ENCODE measurements at regions not wholly inside any gene's neighbourhood (a gene's known extent, or its start where the extent isn't known, plus 50 kb on each side); places are given as distances from the start of the nearest gene placed in this dataset.

DNA sequence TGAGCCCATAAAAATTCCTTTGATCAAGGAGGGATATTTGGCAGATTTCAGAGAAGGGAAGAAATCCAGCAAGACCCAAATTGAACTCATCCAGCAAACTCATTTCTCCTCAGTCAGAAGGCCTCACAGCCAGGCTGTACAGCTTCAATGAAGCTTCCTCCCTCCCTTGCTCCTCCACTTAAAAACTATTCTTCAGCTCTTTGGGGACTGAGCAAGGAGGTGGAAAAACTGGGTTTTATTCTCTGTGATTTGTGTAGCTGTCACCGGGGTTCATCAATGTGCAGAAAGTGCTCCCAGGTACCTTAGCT, 158.7 kb upstream of the ZNF184 start:
- DNase-seq: no peak
- CTCF ChIA-PET: interaction anchor here (1.7 kb wide), 1 partner anchor 121 kb away, joined by 8 read pairs; no protein-coding TSS in a partner anchor
- intact Hi-C loops (cut with micrococcal nuclease; ENCODE audit: unreplicated experiment): loop anchor here (1.0 to 5.0 kb wide), 3 partner anchors 36 to 121 kb away; no protein-coding TSS in a partner anchor
- POLR2A ChIA-PET: interaction anchor here (1.0 to 1.1 kb wide), 3 partner anchors 14 to 454 kb away, joined by 3 read pairs; no protein-coding TSS in a partner anchor
- no peaks in the 10 kb centered on the region for H3K27me3 ChIP-seq (replicated peaks; ENCODE audit: control insufficient read depth, insufficient read depth, low read length)
- Mint-ChIP-seq H3K9me3 (ENCODE audit: unreplicated experiment) (peaks cover 18% of the 10 kb centered on the region), H3K4me1 (ENCODE audit: low read depth, unreplicated experiment) (no peaks in the 10 kb centered on the region), H3K27me3 (ENCODE audit: insufficient read depth, unreplicated experiment) (no peaks in the 10 kb centered on the region), H3K36me3 (ENCODE audit: insufficient read depth, unreplicated experiment) (peaks cover 13% of the 10 kb centered on the region), H3K4me3 (ENCODE audit: unreplicated experiment) (peak overlapping the region; percentile 90), H3K27ac (ENCODE audit: unreplicated experiment) (peak overlapping the region; percentile 88)
- TSS peak; percentile 100 for BruUV-seq (replicated peaks)
- TF ChIP-seq CTCF (IDR thresholded peaks at IDR 0.05; ENCODE audit: insufficient read depth in 1 of 2, low read depth in 1 of 2, low read length in 1 of 2, severe bottlenecking in 1 of 2, unreplicated experiment in 1 of 2): no peak
- H3K4me1 ChIP-seq: no peaks in the 10 kb centered on the region
- peak overlapping the region; percentile 51 for H3K4me3 ChIP-seq (ENCODE audit: low read depth, low read length)
- H3K9me3 ChIP-seq: 0 out of 2 replicates have a peak, but pooled peaks cover 3% of the 10 kb centered on the region
- no peaks in the 10 kb centered on the region for H3K36me3 ChIP-seq (ENCODE audit: control insufficient read depth, insufficient read depth, low read length)

DNA sequence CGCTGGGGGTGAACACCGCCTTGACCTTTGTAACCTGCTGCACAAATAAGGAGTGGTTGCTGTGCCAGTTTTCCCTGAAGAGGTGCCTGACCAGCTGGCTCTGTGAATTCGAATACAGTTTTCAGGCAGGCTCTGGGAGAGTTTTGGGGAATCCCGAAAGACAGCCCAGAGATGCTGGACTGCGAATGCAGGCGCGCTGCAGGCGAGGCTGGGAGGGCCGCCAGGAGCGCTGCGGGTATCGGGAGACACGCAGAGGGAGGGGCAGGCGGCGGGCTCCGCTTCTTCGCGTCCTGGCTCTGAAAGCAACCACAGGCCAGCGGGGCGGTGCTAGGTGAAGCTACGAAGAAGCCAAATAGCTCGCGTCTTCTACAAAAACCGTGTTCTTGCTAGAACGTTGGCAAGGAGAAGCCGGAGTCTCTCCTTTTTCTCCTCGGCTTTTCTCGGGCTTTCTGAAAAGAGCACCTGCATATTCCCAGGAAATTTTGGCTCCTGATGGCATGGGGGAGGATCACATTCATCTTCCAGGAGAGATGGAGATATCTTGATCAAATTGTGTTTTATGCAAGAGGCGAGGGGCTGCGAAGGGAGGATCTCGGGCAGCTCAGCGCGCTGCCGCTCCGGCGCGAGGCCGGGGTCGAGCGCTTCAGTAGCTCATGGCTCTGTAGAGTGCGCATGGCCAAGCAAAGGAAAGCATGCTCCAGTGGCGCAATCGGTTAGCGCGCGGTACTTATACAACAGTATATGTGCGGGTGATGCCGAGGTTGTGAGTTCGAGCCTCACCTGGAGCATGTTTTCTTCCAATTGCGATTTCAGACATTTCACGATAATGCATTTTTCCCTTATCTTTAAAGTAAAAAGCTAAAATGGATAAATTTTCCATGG, 158.1 kb upstream of the ZNF184 start:
- Histone ChIP-seq H3K27me3 (replicated peaks; ENCODE audit: control insufficient read depth, insufficient read depth, low read length) (no peaks in the 10 kb centered on the region), H3K36me3 (ENCODE audit: control insufficient read depth, insufficient read depth, low read length) (no peaks in the 10 kb centered on the region), H3K4me3 (ENCODE audit: low read depth, low read length) (peak overlapping the region; percentile 51), H3K9me3 (0 out of 2 replicates have a peak, but pooled peaks cover 3% of the 10 kb centered on the region), H3K4me1 (peaks cover 3% of the 10 kb centered on the region; the same call in 1 of the 2 replicates)
- BruUV-seq (replicated peaks): no TSS peak
- POLR2A ChIA-PET: interaction anchor here (0.6 to 1.1 kb wide), 4 partner anchors 14 to 484 kb away, joined by 3 to 9 read pairs (median 3); a partner anchor contains a TSS
- Mint-ChIP-seq H3K36me3 (ENCODE audit: insufficient read depth, unreplicated experiment) (peaks cover 13% of the 10 kb centered on the region), H3K4me1 (ENCODE audit: low read depth, unreplicated experiment) (no peaks in the 10 kb centered on the region), H3K4me3 (ENCODE audit: unreplicated experiment) (peak overlapping the region; percentile 90), H3K27me3 (ENCODE audit: insufficient read depth, unreplicated experiment) (no peaks in the 10 kb centered on the region), H3K27ac (ENCODE audit: unreplicated experiment) (peak overlapping the region; percentile 88), H3K9me3 (ENCODE audit: unreplicated experiment) (peaks cover 18% of the 10 kb centered on the region)
- DNase-seq: peak; percentile 80 to 82
- CTCF ChIA-PET: interaction anchor here (0.6 to 1.7 kb wide), 3 partner anchors 17 to 121 kb away, joined by 4 to 8 read pairs (median 5); no protein-coding TSS in a partner anchor
- intact Hi-C loops (cut with micrococcal nuclease; ENCODE audit: unreplicated experiment): loop anchor here (1.0 to 5.0 kb wide), 3 partner anchors 36 to 122 kb away; no protein-coding TSS in a partner anchor
- TF ChIP-seq CTCF (IDR thresholded peaks at IDR 0.05; ENCODE audit: insufficient read depth in 1 of 2, low read depth in 1 of 2, low read length in 1 of 2, severe bottlenecking in 1 of 2, unreplicated experiment in 1 of 2): peak; percentile 24 to 48

- TF ChIP-seq CTCF (IDR thresholded peaks at IDR 0.05; ENCODE audit: insufficient read depth in 1 of 2, low read depth in 1 of 2, low read length in 1 of 2, severe bottlenecking in 1 of 2, unreplicated experiment in 1 of 2): no peak
- H3K27ac Mint-ChIP-seq (ENCODE audit: unreplicated experiment): no peak overlapping the region
- no peak overlapping the region for H3K4me3 ChIP-seq (ENCODE audit: low read depth, low read length)
- no peaks in the 10 kb centered on the region; the same call in 1 of the 2 replicates for H3K36me3 ChIP-seq (ENCODE audit: control insufficient read depth, insufficient read depth, low read length)
- peaks cover 3% of the 10 kb centered on the region for H3K27me3 Mint-ChIP-seq (ENCODE audit: insufficient read depth, unreplicated experiment)
- H3K4me1 ChIP-seq: peaks cover 21% of the 10 kb centered on the region
- no peaks in the 10 kb centered on the region for H3K9me3 ChIP-seq
- ChIA-PET POLR2A (no interaction called here), CTCF (interaction anchor here (0.6 to 1.1 kb wide), 2 partner anchors 16 to 169 kb away, joined by 3 read pairs; no protein-coding TSS in a partner anchor)
- no TSS peak for BruUV-seq (replicated peaks)
- intact Hi-C loops (cut with micrococcal nuclease; ENCODE audit: unreplicated experiment): no loop called here
- H3K36me3 Mint-ChIP-seq (ENCODE audit: insufficient read depth, unreplicated experiment): no peaks in the 10 kb centered on the region
- H3K9me3 Mint-ChIP-seq (ENCODE audit: unreplicated experiment): no peaks in the 10 kb centered on the region
- DNase-seq: peak in 1 of 2 experiments; percentile 15
- peaks cover 14% of the 10 kb centered on the region for H3K4me1 Mint-ChIP-seq (ENCODE audit: low read depth, unreplicated experiment)
- no peaks in the 10 kb centered on the region for H3K27me3 ChIP-seq (replicated peaks; ENCODE audit: control insufficient read depth, insufficient read depth, low read length)
- H3K4me3 Mint-ChIP-seq (ENCODE audit: unreplicated experiment): no peak overlapping the region
These were observed 151.9 kb upstream of the ZNF184 start for GRCh38 chr6:27624694-27625262.
